ENCODE measurements at regions not wholly inside any gene's neighbourhood (a gene's known extent, or its start where the extent isn't known, plus 50 kb on each side); places are given as distances from the start of the nearest gene placed in this dataset.
A peak's percentile ranks its signal among the peaks of the same experiment; 100 is the strongest.
"Not testable (repeated sequence)": the region's sequence is repeated elsewhere in the genome, so short reads cannot be mapped to it uniquely, and the experiment has no call there.

GRCh38 chr9:134530724-134531123 lies 110.9 kb upstream of the COL5A1 start:
- no peak for DNase-seq (ENCODE audit: low read depth)

- no peak for DNase-seq (ENCODE audit: low read depth)
These were observed 110.2 kb upstream of the COL5A1 start for GRCh38 chr9:134531220-134531970.

GRCh38 chr9:134532084-134532483 lies 109.5 kb upstream of the COL5A1 start:
- DNase-seq (ENCODE audit: low read depth), result no peak

- not testable (repeated sequence) for DNase-seq (ENCODE audit: low read depth)
These were observed 108.9 kb upstream of the COL5A1 start for GRCh38 chr9:134532661-134533060.

GRCh38 chr9:134533850-134534588 lies 107.6 kb upstream of the COL5A1 start:
- DNase-seq (ENCODE audit: low read depth), result no peak

- DNase-seq (ENCODE audit: low read depth), result peak; percentile 39
These were observed 106.9 kb upstream of the COL5A1 start for GRCh38 chr9:134534661-134535080.

GRCh38 chr9:134535171-134535570 lies 106.4 kb upstream of the COL5A1 start:
- DNase-seq (ENCODE audit: low read depth), result no peak

GRCh38 chr9:134536101-134536900 lies 105.3 kb upstream of the COL5A1 start:
- DNase-seq (ENCODE audit: low read depth), result peak; percentile 88

- no peak for DNase-seq (ENCODE audit: low read depth)
These were observed 104.7 kb upstream of the COL5A1 start for GRCh38 chr9:134536931-134537330.

- DNase-seq (ENCODE audit: low read depth), result no peak
These were observed 103.5 kb upstream of the COL5A1 start for GRCh38 chr9:134537951-134538641.

GRCh38 chr9:134538856-134539566 lies 102.6 kb upstream of the COL5A1 start:
- no peak for DNase-seq (ENCODE audit: low read depth)

- DNase-seq (ENCODE audit: low read depth), result no peak
These were observed 101.9 kb upstream of the COL5A1 start for GRCh38 chr9:134539586-134540194.

GRCh38 chr9:134540276-134541096 lies 101.1 kb upstream of the COL5A1 start:
- no peak for DNase-seq (ENCODE audit: low read depth)

GRCh38 chr9:134541097-134541747 lies 100.4 kb upstream of the COL5A1 start:
- no peak for DNase-seq (ENCODE audit: low read depth)

GRCh38 chr9:134544388-134545214 lies 97.0 kb upstream of the COL5A1 start:
- peak; percentile 88 for DNase-seq (ENCODE audit: low read depth)

- peak; percentile 58 for DNase-seq (ENCODE audit: low read depth)
These were observed 96.4 kb upstream of the COL5A1 start for GRCh38 chr9:134545215-134545542.

- DNase-seq (ENCODE audit: low read depth), result peak; percentile 93
These were observed 95.9 kb upstream of the COL5A1 start for GRCh38 chr9:134545543-134546245.

- DNase-seq (ENCODE audit: low read depth), result peak; percentile 69
These were observed 95.3 kb upstream of the COL5A1 start for GRCh38 chr9:134546246-134546731.
